ENCODE measurements at regions not wholly inside any gene's neighbourhood (a gene's known extent, or its start where the extent isn't known, plus 50 kb on each side); places are given as distances from the start of the nearest gene placed in this dataset.

- TF ChIP-seq ESRRG (CRISPR knock-in tag; IDR thresholded peaks at IDR 0.05) (no peak), ZNF70 (CRISPR knock-in tag; IDR thresholded peaks at IDR 0.05) (no peak), ZFP3 (CRISPR knock-in tag; IDR thresholded peaks at IDR 0.05) (no peak), ZFP30 (CRISPR knock-in tag; IDR thresholded peaks at IDR 0.05) (no peak), ZNF565 (CRISPR knock-in tag; conservative IDR thresholded peaks at IDR 0.05; ENCODE audit: low read depth) (no peak), RARB (CRISPR knock-in tag; IDR thresholded peaks at IDR 0.05) (no peak), POU6F1 (CRISPR knock-in tag; IDR thresholded peaks at IDR 0.05; ENCODE audit: borderline replicate concordance, low read depth) (no peak), ZNF8 (CRISPR knock-in tag; IDR thresholded peaks at IDR 0.05) (no peak), GLIS3 (CRISPR knock-in tag; IDR thresholded peaks at IDR 0.05) (no peak), ZC3H10 (CRISPR knock-in tag; IDR thresholded peaks at IDR 0.05) (no peak), SNAI2 (CRISPR knock-in tag; IDR thresholded peaks at IDR 0.05) (no peak)
- ATAC-seq, result no peak
Measured at GRCh38 chr20:63145156-63145555, 70.8 kb downstream of the YTHDF1 start.

GRCh38 chr20:63142933-63143332 lies 73.0 kb downstream of the YTHDF1 start:
- no peak for ATAC-seq

GRCh38 chr20:63141531-63141930 lies 74.4 kb downstream of the YTHDF1 start:
- ATAC-seq, result no peak
- TF ChIP-seq ZFP30 (CRISPR knock-in tag; IDR thresholded peaks at IDR 0.05) (no peak), ZC3H10 (CRISPR knock-in tag; IDR thresholded peaks at IDR 0.05) (no peak), OSR1 (CRISPR knock-in tag; IDR thresholded peaks at IDR 0.05) (no peak), ISL1 (CRISPR knock-in tag; IDR thresholded peaks at IDR 0.05) (no peak), ZNF565 (CRISPR knock-in tag; conservative IDR thresholded peaks at IDR 0.05; ENCODE audit: low read depth) (no peak), POU6F1 (CRISPR knock-in tag; IDR thresholded peaks at IDR 0.05; ENCODE audit: borderline replicate concordance, low read depth) (no peak), CSRNP3 (CRISPR knock-in tag; IDR thresholded peaks at IDR 0.05) (no peak), ZFP3 (CRISPR knock-in tag; IDR thresholded peaks at IDR 0.05) (no peak), CSDC2 (CRISPR knock-in tag; IDR thresholded peaks at IDR 0.05) (no peak), TOX (CRISPR knock-in tag; IDR thresholded peaks at IDR 0.05; ENCODE audit: borderline replicate concordance) (no peak), SNAI2 (CRISPR knock-in tag; IDR thresholded peaks at IDR 0.05) (no peak), TSHZ2 (CRISPR knock-in tag; IDR thresholded peaks at IDR 0.05) (no peak), PATZ1 (CRISPR knock-in tag; IDR thresholded peaks at IDR 0.05; ENCODE audit: borderline replicate concordance) (no peak), CREB5 (CRISPR knock-in tag; IDR thresholded peaks at IDR 0.05; ENCODE audit: low read depth) (no peak), TCF4 (CRISPR knock-in tag; IDR thresholded peaks at IDR 0.05; ENCODE audit: borderline replicate concordance) (no peak)

More at GRCh38 chr20:63142933-63143332, 73.0 kb downstream of the YTHDF1 start:
- TF ChIP-seq POU6F1 (CRISPR knock-in tag; IDR thresholded peaks at IDR 0.05; ENCODE audit: borderline replicate concordance, low read depth) (no peak), CREB5 (CRISPR knock-in tag; IDR thresholded peaks at IDR 0.05; ENCODE audit: low read depth) (no peak), PPARA (CRISPR knock-in tag; IDR thresholded peaks at IDR 0.05; ENCODE audit: borderline replicate concordance) (no peak)

All from SK-N-SH treated with all-trans-retinoic acid at 6 μM for 48 hours (cell line).